GM23338 (cell line): ENCODE measurements at regions not wholly inside any gene's neighbourhood (a gene's known extent, or its start where the extent isn't known, plus 50 kb on each side); places are given as distances from the start of the nearest gene placed in this dataset.

ENCODE experiments used
- ATAC-seq: fragments of 200-7000 bp; cut with Tn5 transposase; 3 replicates; pipeline ENCODE4 v1.9.1; 2020
- DNase-seq: peaks from one replicate; pipeline ENCODE4 v3.0.0-alpha.2; 2015; ENCODE audit warnings: low spot score
- H2AFZ ChIP-seq: fragments of 200-600 bp; sonication (generic); 2 replicates; pipeline ENCODE4 v1.8.0; 2016; ENCODE audit warnings: antibody characterized with exemption, mild to moderate bottlenecking, moderate library complexity
- H3F3A ChIP-seq: fragments of 200-600 bp; sonication (generic); replicated peaks from 2 replicates; pipeline ENCODE4 v1.8.0; 2017; ENCODE audit warnings: antibody characterized with exemption, mixed run types, low read depth
- H3K27ac ChIP-seq: fragments of 200-600 bp; sonication (generic); 2 replicates; pipeline ENCODE4 v1.6.1; 2016; ENCODE audit warnings: low read depth
- H3K27me3 ChIP-seq: fragments of 200-600 bp; sonication (generic); 2 replicates; pipeline ENCODE4 v1.8.0; 2016; ENCODE audit warnings: mild to moderate bottlenecking, mixed run types, moderate library complexity; ENCODE audit not compliant: insufficient read depth
- H3K36me3 ChIP-seq: fragments of 200-600 bp; sonication (generic); 2 replicates; pipeline ENCODE4 v1.8.0; 2016; ENCODE audit warnings: mild to moderate bottlenecking; ENCODE audit not compliant: insufficient read depth
- H3K4me1 ChIP-seq: fragments of 200-600 bp; sonication (generic); 2 replicates; pipeline ENCODE4 v1.8.0; 2016; ENCODE audit warnings: mild to moderate bottlenecking, moderate library complexity; ENCODE audit not compliant: insufficient read depth
- H3K4me2 ChIP-seq: fragments of 200-600 bp; sonication (generic); 2 replicates; pipeline ENCODE4 v1.7.1; 2017; ENCODE audit warnings: mixed run types
- H3K4me3 ChIP-seq: fragments of 200-600 bp; sonication (generic); 2 replicates; pipeline ENCODE4 v1.6.1; 2016; ENCODE audit warnings: mixed run types
- H3K79me2 ChIP-seq: fragments of 200-600 bp; sonication (generic); replicated peaks from 2 replicates; pipeline ENCODE4 v1.8.0; 2017; ENCODE audit warnings: mild to moderate bottlenecking; ENCODE audit not compliant: insufficient read depth
- H3K9me2 ChIP-seq: fragments of 200-600 bp; sonication (generic); 2 replicates; pipeline ENCODE4 v1.8.0; 2017; ENCODE audit not compliant: insufficient read depth
- H4K20me1 ChIP-seq: fragments of 200-600 bp; sonication (generic); replicated peaks from 2 replicates; pipeline ENCODE4 v1.8.0; 2017; ENCODE audit warnings: mild to moderate bottlenecking; ENCODE audit not compliant: insufficient read depth
- H3K27ac Mint-ChIP-seq: 2 replicates; pipeline ENCODE4 v1.8.0; 2020; ENCODE audit warnings: inconsistent platforms, mild to moderate bottlenecking, moderate library complexity, mixed read lengths
- H3K27me3 Mint-ChIP-seq: 3 replicates; pipeline ENCODE4 v1.8.0; 2022; ENCODE audit warnings: low read depth, mild to moderate bottlenecking, moderate library complexity, mixed read lengths, inconsistent platforms; ENCODE audit not compliant: insufficient read depth, poor library complexity
- H3K36me3 Mint-ChIP-seq: 3 replicates; pipeline ENCODE4 v1.8.0; 2021; ENCODE audit warnings: low read depth, mild to moderate bottlenecking, inconsistent platforms, moderate library complexity, mixed read lengths
- H3K4me1 Mint-ChIP-seq: 3 replicates; pipeline ENCODE4 v1.8.0; 2020; ENCODE audit warnings: mild to moderate bottlenecking, inconsistent platforms, mixed read lengths
- H3K4me3 Mint-ChIP-seq: 3 replicates; pipeline ENCODE4 v1.8.0; 2021; ENCODE audit warnings: moderate library complexity, mild to moderate bottlenecking, inconsistent platforms, mixed read lengths
- H3K9me3 Mint-ChIP-seq: 3 replicates; pipeline ENCODE4 v1.8.0; 2020; ENCODE audit warnings: moderate library complexity, mild to moderate bottlenecking, inconsistent platforms, mixed read lengths
- CREB1 ChIP-seq: fragments of 250-450 bp; sonication (Bioruptor Pico); IDR thresholded peaks from 2 replicates; pipeline ENCODE4 v1.5.0; 2020; ENCODE audit warnings: low read depth, mild to moderate bottlenecking, moderate library complexity
- CTCF ChIP-seq, 2 experiments: fragments of 200-600 bp in 1 of 2; sonication (generic) in 1 of 2; conservative IDR thresholded peaks; 2 replicates each; pipeline versions ENCODE4 v1.5.1 to v1.6.1; 2016 to 2017; ENCODE audit warnings: antibody characterized with exemption in 2 of 2, low read depth in 2 of 2, mild to moderate bottlenecking in 2 of 2, moderate library complexity in 1 of 2
- ETS1 ChIP-seq: IDR thresholded peaks from 2 replicates; pipeline ENCODE4 v1.6.1; 2016; ENCODE audit warnings: antibody characterized with exemption
- EZH2 ChIP-seq: fragments of 200-600 bp; sonication (generic); IDR thresholded peaks from one replicate; pipeline ENCODE4 v1.8.0; 2017; ENCODE audit warnings: antibody characterized with exemption, mild to moderate bottlenecking, low read depth; ENCODE audit not compliant: unreplicated experiment
- NANOG ChIP-seq: IDR thresholded peaks from 2 replicates; pipeline ENCODE4 v1.6.1; 2016; ENCODE audit warnings: antibody characterized with exemption, borderline replicate concordance
- POLR2AphosphoS5 ChIP-seq: IDR thresholded peaks from 2 replicates; pipeline ENCODE4 v1.6.1; 2016; ENCODE audit warnings: antibody characterized with exemption, low read depth
- STAT1 ChIP-seq: IDR thresholded peaks from one replicate; pipeline ENCODE4 v1.6.1; 2016; ENCODE audit warnings: antibody characterized with exemption; ENCODE audit not compliant: unreplicated experiment
- ZNF114 ChIP-seq: fragments of 250-450 bp; sonication (Bioruptor Pico); IDR thresholded peaks from 2 replicates; pipeline ENCODE4 v1.5.0; 2020; ENCODE audit warnings: mild to moderate bottlenecking, moderate library complexity
- ZNF331 ChIP-seq: fragments of 250-450 bp; sonication (Bioruptor Pico); IDR thresholded peaks from 2 replicates; pipeline ENCODE4 v1.5.0; 2020; ENCODE audit warnings: low read depth, mild to moderate bottlenecking, moderate library complexity
- ZNF462 ChIP-seq: fragments of 250-450 bp; sonication (Bioruptor Pico); IDR thresholded peaks from 2 replicates; pipeline ENCODE4 v1.5.0; 2020; ENCODE audit warnings: mild to moderate bottlenecking, moderate library complexity
- TF ChIP-seq, protein P1 (sequence below): IDR thresholded peaks from one replicate; pipeline ENCODE4 v1.6.1; 2018; ENCODE audit warnings: antibody characterized with exemption; ENCODE audit not compliant: unreplicated experiment

GRCh38 chr13:68254151-68254550, 1024.0 kb upstream of the PCDH9 start:
- Mint-ChIP-seq H3K4me3 (no peak overlapping the region), H3K36me3 (0 out of 3 replicates have a peak, but pooled peaks cover 4% of the 10 kb centered on the region), H3K27me3 (no peaks in the 10 kb centered on the region), H3K9me3 (no peaks in the 10 kb centered on the region; the same call in 2 of the 3 replicates), H3K27ac (no peak overlapping the region; the same call in 1 of the 2 replicates), H3K4me1 (peaks cover 11% of the 10 kb centered on the region; the same call in 2 of the 3 replicates)
- DNase-seq (no peak), ATAC-seq (no peak)
- H3K27me3 ChIP-seq = no peaks in the 10 kb centered on the region
- no peak overlapping the region for H3K4me3 ChIP-seq
- no peak overlapping the region for H2AFZ ChIP-seq
- H3K4me2 ChIP-seq = no peak overlapping the region
- H3F3A ChIP-seq = no peaks in the 10 kb centered on the region
- TF ChIP-seq NANOG (no peak), ZNF331 (CRISPR knock-in tag) (no peak), POLR2AphosphoS5 (no peak), EZH2 (no peak), CREB1 (CRISPR knock-in tag) (no peak), CTCF (conservative IDR thresholded peaks at IDR 0.05; ENCODE audit: low read depth in 2 of 2) (no peak), STAT1 (no peak), ZNF462 (CRISPR knock-in tag) (no peak), ETS1 (no peak), ZNF114 (no peak)
- TF ChIP-seq, protein P1, sequence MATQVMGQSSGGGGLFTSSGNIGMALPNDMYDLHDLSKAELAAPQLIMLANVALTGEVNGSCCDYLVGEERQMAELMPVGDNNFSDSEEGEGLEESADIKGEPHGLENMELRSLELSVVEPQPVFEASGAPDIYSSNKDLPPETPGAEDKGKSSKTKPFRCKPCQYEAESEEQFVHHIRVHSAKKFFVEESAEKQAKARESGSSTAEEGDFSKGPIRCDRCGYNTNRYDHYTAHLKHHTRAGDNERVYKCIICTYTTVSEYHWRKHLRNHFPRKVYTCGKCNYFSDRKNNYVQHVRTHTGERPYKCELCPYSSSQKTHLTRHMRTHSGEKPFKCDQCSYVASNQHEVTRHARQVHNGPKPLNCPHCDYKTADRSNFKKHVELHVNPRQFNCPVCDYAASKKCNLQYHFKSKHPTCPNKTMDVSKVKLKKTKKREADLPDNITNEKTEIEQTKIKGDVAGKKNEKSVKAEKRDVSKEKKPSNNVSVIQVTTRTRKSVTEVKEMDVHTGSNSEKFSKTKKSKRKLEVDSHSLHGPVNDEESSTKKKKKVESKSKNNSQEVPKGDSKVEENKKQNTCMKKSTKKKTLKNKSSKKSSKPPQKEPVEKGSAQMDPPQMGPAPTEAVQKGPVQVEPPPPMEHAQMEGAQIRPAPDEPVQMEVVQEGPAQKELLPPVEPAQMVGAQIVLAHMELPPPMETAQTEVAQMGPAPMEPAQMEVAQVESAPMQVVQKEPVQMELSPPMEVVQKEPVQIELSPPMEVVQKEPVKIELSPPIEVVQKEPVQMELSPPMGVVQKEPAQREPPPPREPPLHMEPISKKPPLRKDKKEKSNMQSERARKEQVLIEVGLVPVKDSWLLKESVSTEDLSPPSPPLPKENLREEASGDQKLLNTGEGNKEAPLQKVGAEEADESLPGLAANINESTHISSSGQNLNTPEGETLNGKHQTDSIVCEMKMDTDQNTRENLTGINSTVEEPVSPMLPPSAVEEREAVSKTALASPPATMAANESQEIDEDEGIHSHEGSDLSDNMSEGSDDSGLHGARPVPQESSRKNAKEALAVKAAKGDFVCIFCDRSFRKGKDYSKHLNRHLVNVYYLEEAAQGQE = no peak
- no peaks in the 10 kb centered on the region for H3K79me2 ChIP-seq
- H3K36me3 ChIP-seq = no peaks in the 10 kb centered on the region
- H3K9me2 ChIP-seq = no peaks in the 10 kb centered on the region
- no peaks in the 10 kb centered on the region for H3K4me1 ChIP-seq
- no peaks in the 10 kb centered on the region for H4K20me1 ChIP-seq
- no peak overlapping the region for H3K27ac ChIP-seq
